Ishikawa (cell line): ENCODE measurements at regions not wholly inside any gene's neighbourhood (a gene's known extent, or its start where the extent isn't known, plus 50 kb on each side); places are given as distances from the start of the nearest gene placed in this dataset.

ENCODE experiments used
- CREB1 ChIP-seq: IDR thresholded peaks from 2 replicates; pipeline ENCODE4 v1.6.1; 2012; ENCODE audit warnings: low read depth
- EP300 ChIP-seq: IDR thresholded peaks from 2 replicates; pipeline ENCODE4 v1.6.1; 2012; ENCODE audit warnings: borderline replicate concordance
- RAD21 ChIP-seq: IDR thresholded peaks from 2 replicates; pipeline ENCODE4 v1.6.1; 2012; ENCODE audit warnings: low read depth
- TF ChIP-seq, protein P1 (sequence below): IDR thresholded peaks from 2 replicates; pipeline ENCODE4 v1.6.1; 2012; ENCODE audit warnings: low read depth, mild to moderate bottlenecking
- TF ChIP-seq, protein P2 (sequence below): IDR thresholded peaks from 2 replicates; pipeline ENCODE4 v1.6.1; 2012

DNA sequence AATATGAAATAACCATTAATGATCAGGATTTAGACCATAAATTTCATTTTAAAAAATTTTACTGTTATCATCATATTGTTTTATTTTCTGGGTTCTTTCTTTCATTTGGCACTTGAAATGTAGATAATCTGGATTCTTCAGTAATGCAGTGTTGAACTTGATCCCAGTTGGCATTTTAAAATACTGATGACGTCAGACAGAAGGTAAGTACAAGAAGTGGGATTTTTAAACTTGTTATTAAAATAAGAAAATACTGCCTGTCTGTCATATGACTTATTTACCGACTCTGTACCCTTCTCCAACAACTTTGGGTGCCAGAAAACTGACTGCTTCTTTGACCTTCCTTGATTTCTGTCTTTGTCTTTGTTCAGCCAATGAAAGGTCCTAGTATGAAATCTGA lies 415.1 kb upstream of the NEGR1 start:
- no peak for TF ChIP-seq RAD21
- TF ChIP-seq CREB1: no peak
- TF ChIP-seq, protein P1, sequence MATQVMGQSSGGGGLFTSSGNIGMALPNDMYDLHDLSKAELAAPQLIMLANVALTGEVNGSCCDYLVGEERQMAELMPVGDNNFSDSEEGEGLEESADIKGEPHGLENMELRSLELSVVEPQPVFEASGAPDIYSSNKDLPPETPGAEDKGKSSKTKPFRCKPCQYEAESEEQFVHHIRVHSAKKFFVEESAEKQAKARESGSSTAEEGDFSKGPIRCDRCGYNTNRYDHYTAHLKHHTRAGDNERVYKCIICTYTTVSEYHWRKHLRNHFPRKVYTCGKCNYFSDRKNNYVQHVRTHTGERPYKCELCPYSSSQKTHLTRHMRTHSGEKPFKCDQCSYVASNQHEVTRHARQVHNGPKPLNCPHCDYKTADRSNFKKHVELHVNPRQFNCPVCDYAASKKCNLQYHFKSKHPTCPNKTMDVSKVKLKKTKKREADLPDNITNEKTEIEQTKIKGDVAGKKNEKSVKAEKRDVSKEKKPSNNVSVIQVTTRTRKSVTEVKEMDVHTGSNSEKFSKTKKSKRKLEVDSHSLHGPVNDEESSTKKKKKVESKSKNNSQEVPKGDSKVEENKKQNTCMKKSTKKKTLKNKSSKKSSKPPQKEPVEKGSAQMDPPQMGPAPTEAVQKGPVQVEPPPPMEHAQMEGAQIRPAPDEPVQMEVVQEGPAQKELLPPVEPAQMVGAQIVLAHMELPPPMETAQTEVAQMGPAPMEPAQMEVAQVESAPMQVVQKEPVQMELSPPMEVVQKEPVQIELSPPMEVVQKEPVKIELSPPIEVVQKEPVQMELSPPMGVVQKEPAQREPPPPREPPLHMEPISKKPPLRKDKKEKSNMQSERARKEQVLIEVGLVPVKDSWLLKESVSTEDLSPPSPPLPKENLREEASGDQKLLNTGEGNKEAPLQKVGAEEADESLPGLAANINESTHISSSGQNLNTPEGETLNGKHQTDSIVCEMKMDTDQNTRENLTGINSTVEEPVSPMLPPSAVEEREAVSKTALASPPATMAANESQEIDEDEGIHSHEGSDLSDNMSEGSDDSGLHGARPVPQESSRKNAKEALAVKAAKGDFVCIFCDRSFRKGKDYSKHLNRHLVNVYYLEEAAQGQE: no peak
- TF ChIP-seq EP300: no peak
- TF ChIP-seq, protein P2, sequence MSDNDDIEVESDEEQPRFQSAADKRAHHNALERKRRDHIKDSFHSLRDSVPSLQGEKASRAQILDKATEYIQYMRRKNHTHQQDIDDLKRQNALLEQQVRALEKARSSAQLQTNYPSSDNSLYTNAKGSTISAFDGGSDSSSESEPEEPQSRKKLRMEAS: no peak
